GM19035 (cell line): ENCODE measurements at regions not wholly inside any gene's neighbourhood (a gene's known extent, or its start where the extent isn't known, plus 50 kb on each side); places are given as distances from the start of the nearest gene placed in this dataset.
"Not testable (repeated sequence)": the region's sequence is repeated elsewhere in the genome, so short reads cannot be mapped to it uniquely, and the experiment has no call there.

Experiments used
- ATAC-seq: cut with Tn5 transposase; IDR thresholded peaks from one replicate; pipeline ENCODE4 v1.9.1; 2021; ENCODE audit not compliant: unreplicated experiment

DNA sequence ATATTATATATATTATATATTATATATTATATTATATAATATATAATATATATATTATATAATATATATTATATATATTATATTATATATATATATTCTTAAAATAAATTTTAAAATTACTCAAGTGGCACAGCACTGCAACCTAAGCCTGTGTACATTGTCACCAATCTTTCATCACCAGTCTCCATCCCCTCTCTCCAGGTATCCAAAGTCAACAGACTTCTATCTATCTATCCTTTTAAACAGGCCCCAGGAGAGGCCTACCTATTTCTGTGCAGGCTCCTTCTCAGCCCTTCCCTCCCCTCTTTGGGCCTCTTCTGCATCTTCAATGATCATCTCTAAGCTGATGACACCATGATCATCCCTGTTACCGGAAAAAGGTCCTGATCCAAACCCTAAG is 111.7 kb downstream of the RHOU start:
- no peak for ATAC-seq

DNA sequence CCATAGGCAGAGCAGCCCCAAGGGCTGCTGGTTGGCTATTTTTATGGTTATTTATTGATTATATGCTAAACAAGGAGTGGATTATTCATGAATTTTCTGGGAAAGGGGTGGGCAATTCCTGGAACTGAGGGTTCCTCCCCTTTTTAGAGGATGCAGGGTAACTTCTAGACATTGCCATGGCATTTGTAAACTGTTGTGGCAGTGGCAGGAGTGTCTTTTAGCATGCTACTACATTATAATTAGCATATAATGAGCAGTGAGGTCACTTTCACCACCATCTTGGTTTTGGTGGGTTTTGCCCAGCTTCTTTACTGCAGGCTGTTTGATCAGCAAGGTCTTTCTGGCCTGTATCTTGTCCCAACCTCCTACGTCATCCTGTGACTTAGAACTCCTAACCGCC is 112.2 kb downstream of the RHOU start:
- not testable (repeated sequence) for ATAC-seq

DNA sequence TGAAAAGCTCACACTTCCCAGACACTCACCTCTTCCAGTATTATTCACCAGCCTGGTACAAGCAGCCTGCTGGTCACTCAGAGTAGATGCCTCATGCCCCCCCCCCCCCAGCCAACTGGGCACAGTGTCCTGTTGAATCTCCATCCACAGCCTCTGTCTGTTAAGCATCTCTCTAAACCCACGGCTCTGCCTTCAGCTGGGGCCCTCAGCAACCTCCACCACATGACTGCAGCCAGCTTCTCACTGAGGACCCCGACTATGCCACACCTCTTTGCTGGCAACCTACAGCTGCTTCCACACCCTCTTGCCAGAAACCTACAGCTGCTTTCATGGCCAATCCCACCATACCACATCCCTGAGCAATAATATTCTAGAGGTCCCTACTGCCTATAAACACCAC is 113.1 kb downstream of the RHOU start:
- ATAC-seq, result no peak

DNA sequence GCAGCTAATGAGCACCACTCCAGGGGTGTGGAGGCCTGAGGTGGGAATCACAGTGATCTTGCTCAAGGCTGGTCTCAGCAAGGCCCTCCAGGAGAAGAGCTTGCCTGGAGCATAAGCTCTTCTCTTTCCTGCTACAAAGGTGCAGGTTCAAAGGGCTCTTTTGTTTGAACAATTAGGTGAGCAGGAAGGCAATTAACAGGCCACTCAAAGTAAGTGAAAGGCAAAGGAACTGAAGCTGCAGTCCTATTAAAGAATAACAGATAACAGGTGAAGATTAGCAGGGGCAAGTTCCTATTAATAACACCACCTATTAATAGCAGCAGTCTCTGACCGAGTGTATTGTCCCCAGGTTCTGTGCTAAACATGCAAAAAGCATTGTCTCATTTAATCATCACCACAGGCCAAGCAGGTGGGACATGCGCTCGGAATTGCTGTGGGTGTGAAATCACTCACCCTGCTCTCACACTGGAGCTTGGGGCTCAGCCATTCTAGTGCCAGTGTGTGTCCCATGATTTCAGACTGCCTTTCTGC is 113.8 kb downstream of the RHOU start:
- ATAC-seq, result no peak

DNA sequence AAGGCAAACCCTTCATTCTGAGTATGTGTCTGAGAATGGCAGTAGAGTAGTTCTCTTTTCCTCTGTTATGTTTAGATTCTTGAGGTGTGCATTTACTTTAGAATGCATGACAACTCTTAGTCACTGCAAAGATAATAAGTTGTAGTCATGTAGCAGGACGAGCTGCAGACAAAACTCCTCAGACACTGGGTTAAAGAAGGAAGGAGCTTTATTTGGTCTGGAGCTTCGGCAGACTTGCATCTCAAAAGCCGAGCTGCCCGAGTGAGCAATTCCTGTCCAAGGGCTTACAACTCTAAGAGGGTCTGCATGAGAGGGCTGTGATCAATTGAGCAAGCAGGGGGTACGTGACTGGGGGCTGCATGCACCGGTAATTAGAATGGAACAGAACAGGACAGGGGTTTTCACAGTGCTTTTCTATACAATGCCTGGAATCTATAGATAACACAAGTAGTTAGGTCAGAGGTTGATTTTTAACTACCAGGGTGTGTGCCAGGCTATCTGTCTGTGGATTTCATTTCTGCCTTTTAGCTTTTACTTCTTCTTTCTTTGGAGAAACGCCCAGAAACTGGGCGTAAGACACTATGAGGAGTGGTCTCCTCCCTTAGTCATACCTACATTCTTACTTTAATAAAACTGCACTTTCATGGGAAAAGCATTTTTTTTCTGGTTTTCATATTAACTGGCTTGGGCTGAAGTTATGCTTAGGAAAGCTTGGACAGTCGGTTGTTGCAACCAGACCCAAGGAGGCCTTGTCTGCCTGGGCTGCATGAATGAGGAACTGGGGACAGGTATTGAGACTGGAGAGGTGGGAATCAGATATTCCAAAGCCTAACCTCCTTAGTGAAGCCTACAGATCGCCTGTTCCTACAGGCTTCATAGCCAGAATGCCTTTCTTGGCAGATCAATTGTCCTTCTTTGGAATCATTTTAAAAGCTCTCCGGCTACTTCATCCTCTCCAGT is 115.1 kb downstream of the RHOU start:
- no peak for ATAC-seq

DNA sequence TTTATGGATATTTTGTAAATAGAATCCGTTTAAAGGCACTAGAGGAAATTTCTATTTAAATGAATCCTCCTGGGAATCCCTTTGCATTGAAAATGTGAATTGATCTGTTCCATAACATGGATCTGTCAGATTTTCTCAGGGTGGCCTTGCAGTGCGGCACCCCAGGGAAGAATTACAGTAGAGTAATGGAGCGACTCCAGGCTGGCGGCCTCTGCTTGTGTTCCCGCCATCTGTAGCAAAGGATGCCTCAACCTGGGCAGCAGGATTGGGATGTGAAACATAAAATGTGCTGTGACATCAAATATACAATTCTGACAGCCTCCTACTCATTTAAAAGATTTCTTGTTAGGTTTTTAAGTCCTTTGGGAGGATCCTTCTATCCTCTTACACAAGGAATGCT is 115.9 kb downstream of the RHOU start:
- no peak for ATAC-seq

DNA sequence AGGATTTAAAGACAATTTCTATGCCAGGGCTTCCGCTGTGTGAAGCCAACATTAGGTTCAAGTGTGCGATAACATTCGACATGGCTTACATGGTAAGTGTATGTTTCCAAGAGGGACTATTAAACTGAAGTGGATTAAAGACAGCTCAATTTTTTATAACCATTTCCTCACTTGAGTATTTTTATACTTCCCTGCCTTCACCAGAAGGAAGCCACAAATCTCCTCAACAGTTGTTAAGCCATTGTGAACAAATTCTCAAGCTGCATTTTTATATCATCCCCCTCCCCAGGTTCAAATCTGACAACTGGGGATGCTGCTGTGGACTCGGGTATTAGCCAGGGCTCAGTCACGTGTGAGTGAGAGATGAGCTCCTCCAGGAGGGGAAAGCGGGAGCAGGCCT is 116.3 kb downstream of the RHOU start:
- ATAC-seq, result no peak

DNA sequence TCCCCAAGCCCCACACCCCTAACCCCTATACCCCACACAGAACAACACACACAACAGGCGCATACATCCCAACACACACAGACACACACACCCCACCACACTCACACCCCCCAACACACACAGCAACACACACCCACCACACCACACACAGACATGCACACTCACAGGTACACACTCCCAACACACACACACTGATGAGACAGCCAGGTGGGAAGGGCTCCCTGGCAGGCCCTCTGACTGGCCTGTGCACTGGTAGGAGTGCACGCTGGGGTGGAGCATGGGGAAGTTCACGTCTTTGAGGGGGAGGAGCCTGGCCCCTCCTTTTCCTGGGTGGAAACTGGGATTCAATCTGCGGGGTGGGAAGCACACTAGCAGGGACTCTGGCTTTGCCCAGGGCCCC is 116.7 kb downstream of the RHOU start:
- ATAC-seq, result no peak

DNA sequence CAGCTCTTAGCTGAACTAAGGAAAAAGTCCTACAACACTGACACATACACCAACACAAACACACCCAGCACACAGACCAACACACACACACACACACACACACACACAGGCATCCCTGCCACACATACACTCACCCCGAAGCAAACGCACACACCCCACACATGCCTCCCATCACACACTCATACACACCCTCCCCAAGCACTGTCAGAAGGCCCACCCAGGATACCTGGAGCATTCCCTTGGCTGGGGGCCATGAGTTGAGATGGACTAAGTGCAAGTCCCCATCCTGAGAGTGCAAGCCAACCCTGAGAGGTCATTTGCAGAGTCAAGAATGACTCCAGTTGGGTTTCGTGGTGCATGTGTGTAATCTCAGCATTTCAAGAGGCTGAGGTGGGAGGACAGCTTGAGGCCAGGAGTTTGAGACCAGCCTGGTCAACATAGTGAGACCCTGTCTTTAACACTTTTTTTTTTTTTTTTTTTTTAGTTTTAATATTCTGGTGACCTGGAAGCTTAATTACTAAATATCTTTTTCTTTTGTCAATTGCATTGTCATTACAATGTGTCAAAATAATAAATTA is 117.3 kb downstream of the RHOU start:
- no peak for ATAC-seq

DNA sequence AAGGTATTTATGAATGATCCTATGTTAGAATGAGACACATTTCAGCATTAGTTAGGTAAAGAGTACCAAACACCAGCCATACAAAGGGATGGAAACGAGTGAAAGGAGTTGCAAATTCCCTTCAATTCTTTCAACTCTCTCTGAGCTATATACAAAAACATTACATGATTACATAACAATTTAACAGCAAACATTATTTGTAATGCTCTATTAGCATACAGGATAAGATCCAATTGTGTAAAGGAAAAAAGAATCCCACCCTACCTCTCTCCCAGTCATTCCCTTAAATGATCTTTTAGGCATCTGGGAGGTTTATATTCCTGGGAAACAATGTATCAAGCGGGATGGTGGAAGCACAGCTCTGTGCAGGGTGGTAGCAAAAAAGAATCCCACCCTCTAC is 117.9 kb downstream of the RHOU start:
- ATAC-seq, result no peak

DNA sequence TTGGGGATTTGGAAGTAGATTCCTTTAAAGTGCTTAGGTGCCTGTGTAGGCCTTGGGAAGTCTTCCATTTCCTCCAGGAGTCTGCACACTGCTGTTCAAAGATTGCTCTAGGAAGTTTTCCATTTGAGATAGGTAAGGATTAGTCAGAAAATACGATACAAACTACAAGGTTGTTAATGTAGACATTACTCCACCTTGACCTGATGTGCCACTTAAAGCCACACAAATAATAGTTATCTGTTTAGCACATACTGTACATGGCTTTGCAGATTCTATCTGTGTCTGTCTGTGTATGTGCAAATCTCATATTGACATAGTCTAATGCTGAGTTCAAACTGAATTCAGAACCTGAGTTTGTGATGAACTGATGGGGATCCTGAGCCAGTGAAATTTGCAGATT is 118.4 kb downstream of the RHOU start:
- ATAC-seq, result no peak

DNA sequence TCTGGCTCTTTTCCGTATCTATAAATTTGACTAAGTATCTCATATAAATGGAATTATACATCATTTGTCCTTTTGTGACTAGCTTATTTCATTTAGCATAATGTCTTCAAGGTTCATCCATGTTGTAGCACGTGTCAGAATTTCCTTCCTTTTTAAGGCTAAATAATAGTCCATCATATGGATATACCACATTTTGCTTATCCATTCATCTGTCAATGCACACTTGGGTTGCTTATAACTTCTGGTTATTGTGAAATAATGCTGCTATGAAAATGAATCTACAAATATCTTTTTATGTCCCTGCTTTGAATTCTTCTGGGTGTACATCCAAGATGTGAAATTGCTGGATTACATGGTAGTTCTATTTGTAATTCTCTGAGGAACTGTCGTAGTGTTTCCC is 119.6 kb downstream of the RHOU start:
- ATAC-seq, result no peak

DNA sequence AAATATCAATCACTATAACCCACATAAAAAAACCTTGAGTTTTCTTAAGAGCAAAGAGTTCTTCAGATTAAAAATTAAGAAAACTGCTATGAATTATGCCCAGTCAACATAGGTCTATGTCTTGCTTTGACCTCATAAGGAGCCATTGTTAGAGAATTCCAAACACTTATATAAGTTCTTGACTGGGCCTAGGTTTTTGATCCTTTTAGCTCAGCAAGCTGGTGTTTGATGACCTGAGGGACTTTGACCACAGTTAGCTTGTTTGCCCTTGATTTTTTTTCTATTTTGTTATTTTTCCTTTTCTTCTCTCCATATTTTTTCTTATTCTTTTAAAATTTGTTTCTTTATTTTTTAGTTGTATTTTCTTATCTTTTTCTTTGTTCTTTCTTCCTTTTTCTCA is 122.3 kb downstream of the RHOU start:
- no peak for ATAC-seq

DNA sequence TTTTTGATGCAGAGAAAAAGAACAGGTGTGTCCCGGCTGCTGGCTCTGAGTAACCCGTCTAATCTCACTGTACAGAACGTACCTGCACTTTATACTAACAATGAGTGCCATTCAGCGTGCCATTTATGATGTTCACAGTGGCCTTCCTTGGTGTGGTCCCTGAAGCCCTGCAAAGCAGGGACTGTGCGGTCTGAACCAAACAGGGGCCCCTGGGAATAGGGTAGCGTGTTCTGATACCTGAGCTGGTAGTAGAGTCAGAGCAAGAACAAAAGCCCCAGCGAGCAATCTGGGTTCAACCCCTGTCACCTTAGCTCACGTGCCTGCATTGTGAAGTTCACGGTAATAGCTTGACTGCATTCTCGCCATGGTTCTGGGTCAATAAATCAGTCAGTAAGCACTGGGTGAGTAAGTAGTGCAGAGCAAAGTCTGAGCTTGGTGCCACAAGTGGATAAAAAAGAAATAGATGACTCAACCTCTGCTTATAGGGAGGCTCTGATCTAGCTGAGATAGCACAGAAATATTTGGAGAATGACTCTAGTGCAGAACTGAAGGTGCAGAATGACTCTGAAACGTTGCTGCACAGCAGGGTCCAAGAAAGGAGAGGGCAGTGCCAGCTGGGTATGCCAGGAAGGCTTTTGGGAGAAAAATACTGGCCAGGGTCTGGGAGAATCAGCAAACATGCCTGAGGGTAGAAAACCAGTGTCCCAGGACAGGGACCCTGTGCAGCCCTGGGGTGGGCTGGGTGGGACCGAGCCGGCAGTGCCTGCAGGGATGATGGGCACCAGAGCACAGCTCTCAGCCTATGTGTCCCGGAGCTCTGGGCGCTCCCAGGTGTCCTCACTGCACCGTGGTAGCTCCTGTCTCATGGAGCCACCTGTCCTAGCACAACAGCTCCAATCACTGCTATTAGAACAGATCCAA is 125.9 kb downstream of the RHOU start:
- ATAC-seq, result no peak

DNA sequence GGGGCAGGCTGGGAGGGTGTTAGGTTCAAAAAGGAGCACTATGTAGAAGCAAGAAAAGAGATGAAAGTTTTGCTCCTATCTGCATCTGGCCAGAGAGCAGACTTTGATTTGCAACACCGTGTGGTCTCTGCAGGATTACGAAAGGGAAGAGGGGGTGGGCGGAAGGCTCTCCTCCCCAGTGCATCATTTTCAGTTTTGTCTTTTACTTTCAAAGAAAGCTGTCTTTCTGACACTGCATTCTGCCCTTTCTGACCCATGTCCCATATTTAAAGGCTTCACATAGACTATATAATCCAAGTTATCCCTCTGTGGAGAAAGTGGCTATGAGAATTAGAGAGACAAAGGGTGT is 126.5 kb downstream of the RHOU start:
- ATAC-seq, result no peak

DNA sequence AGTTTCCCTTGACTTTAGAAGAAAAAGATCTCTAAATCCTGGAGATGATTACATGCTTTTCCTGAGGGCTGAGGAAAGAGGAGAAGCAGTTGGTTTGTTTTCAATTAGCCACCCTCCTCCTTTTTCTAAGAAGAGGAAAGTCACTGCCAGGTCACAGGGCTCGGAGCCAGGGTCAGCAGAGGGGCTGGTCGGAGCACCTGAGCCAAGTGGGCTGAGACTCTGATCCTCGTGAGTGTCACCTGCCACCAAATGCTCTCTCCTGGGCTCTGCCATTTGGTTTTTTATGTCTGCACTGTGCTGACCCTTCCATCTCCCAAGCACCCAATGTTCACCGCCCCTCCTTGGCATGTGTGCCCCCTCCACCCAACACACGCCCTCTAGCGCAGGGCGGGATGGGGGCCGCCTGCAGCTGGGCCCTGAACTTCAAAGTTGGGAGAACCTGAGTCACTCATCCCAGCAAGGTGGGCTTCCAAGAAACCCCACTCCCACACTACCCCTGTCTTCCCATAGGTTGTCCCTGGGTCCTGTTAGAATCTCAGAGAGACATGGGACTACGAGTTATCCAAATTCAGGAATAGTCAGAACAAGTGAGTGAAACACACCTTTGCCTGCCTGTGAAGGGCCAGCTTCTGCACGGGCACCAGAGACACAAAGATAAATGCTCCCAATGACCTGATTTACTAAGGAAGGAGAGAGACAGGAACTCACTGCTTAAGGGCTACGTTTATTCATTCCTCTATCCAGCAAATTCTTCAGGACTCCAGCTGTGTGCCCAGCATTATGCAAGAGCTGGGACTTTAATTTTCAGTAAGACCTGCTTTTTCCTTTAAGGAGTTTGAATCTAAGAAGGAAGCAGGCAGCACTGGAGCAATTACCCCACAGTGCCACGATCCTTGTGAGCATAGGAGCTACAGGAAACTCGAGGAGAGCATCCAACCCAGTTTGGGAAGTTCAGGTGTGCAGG is 127.5 kb downstream of the RHOU start:
- no peak for ATAC-seq

DNA sequence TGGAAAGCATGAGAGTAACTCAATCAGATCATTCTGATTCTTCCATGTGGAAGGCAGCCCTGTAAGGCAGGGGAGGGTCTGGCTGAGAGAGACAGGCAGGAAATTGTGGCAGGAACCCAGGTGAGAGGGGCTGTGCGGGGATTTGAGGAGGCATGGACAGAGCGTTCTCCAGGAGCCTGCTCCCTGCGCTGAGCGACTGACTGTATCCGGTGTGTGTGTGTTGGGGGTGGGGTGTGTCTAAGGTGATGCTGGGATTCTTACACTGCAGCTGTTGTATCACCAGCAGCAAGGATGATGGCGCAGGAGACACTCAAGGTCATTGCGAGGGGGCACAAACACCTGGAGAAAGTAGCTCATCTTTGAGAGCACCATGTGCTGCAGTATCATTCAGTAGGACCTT is 128.5 kb downstream of the RHOU start:
- ATAC-seq, result no peak

DNA sequence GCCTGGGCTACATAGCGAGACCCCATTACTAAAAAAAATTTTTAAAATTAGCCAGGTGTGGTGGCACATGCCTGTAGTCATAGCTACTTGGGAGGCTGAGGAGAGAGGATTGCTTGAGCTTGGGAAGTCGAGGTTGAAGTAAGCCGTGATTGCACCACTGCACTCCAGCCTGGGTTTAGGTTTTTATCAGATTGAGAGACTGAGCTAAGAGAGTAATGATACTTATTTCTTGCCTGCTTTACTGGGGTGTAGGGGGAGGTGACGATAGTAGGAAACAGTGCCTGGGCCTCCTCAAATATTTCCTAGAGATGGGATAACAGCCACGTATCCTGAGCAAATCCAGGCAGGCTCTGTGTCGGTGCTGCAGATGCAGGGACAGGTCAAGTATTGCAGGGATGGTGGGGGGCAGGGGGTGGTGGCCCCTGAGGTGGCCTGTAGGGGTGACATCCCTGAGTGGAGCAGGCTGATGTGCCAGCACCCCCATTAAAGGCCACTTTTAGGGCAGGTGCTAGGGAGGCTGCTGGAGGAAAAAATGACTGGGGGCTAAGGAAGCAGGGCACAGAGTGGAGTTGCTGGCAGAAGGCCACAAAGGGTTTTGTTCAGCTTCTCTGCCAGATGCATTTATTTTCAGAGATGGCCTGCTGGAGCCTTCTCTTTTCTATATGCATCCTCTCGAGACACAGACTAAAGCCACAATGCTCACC is 130.5 kb downstream of the RHOU start:
- no peak for ATAC-seq

DNA sequence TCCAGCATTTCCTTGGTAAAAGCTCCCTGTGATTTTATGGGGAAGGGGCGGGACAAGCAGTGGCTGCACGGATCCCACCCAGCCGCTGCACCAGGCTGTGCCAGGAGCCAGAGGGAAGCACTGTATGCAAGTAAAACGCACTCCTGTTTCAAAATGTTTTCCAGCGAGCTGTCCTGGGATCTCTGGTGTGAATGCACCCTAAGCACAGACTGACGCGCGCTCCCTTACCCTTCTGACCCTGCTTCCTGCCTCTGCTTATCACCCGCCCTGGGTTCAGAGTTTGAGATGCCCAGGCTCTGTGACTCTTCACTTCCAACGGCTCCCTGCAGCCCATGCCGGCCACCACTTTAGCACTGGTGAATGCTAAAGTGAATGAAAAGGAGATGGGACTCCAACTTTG is 131.2 kb downstream of the RHOU start:
- ATAC-seq, result no peak
